IMR-90 (cell line): ENCODE measurements at regions not wholly inside any gene's neighbourhood (a gene's known extent, or its start where the extent isn't known, plus 50 kb on each side); places are given as distances from the start of the nearest gene placed in this dataset.

Source experiments
- CHD1 ChIP-seq: IDR thresholded peaks from 2 replicates; pipeline ENCODE4 v1.6.1; 2012; ENCODE audit warnings: low read depth, low read length, improper control_type of control experiment
- CTCF ChIP-seq: conservative IDR thresholded peaks from 2 replicates; pipeline ENCODE4 v1.5.1; 2012; ENCODE audit warnings: mild to moderate bottlenecking, low read depth, low read length, improper control_type of control experiment
- POLR2A ChIP-seq: IDR thresholded peaks from 2 replicates; pipeline ENCODE4 v1.6.1; 2012; ENCODE audit warnings: mild to moderate bottlenecking, low read depth, low read length
- RAD21 ChIP-seq: IDR thresholded peaks from 2 replicates; pipeline ENCODE4 v1.6.1; 2012; ENCODE audit warnings: low read length, improper control_type of control experiment
- RCOR1 ChIP-seq: IDR thresholded peaks from 2 replicates; pipeline ENCODE4 v1.6.1; 2012; ENCODE audit warnings: mild to moderate bottlenecking, low read length, improper control_type of control experiment; ENCODE audit not compliant: insufficient replicate concordance
- RFX5 ChIP-seq: IDR thresholded peaks from 2 replicates; pipeline ENCODE4 v1.8.0; 2012; ENCODE audit warnings: low read depth, mild to moderate bottlenecking, low read length, moderate library complexity
- USF2 ChIP-seq: fragments of 150-350 bp; IDR thresholded peaks from 2 replicates; pipeline ENCODE4 v1.6.1; 2017; ENCODE audit warnings: mild to moderate bottlenecking, antibody characterized with exemption, low read length, low read depth

GRCh38 chr9:126222363-126222834, 104.2 kb upstream of the MVB12B start:
- TF ChIP-seq CTCF, result no peak
- TF ChIP-seq RFX5, result no peak
- no peak for TF ChIP-seq RCOR1
- TF ChIP-seq CHD1, result no peak
- TF ChIP-seq RAD21, result no peak
- no peak for TF ChIP-seq POLR2A
- TF ChIP-seq USF2, result no peak
